Lower lobe of right lung (tissue), 2 donors: ENCODE measurements at regions not wholly inside any gene's neighbourhood (a gene's known extent, or its start where the extent isn't known, plus 50 kb on each side); places are given as distances from the start of the nearest gene placed in this dataset.

Experiments
- ATAC-seq, 2 donors: fragments of 200-7000 bp; cut with Tn5 transposase; one replicate each; pipeline ENCODE4 v1.9.1; 2020 to 2022; ENCODE audit warnings: mild to moderate bottlenecking in 2 of 2, moderate library complexity in 2 of 2
- DNase-seq: peaks from one replicate; pipeline ENCODE4 v3.0.0-alpha.2; 2020
- H3K27ac ChIP-seq: fragments of 200-600 bp; one replicate; pipeline ENCODE4 v1.8.0; 2022
- H3K27me3 ChIP-seq: fragments of 200-600 bp; one replicate; pipeline ENCODE4 v1.8.0; 2022; ENCODE audit warnings: low read depth
- H3K36me3 ChIP-seq: fragments of 200-600 bp; one replicate; pipeline ENCODE4 v1.8.0; 2022; ENCODE audit warnings: mild to moderate bottlenecking
- H3K4me1 ChIP-seq: fragments of 200-600 bp; one replicate; pipeline ENCODE4 v1.8.0; 2022
- H3K4me3 ChIP-seq: fragments of 200-600 bp; one replicate; pipeline ENCODE4 v1.8.0; 2022; ENCODE audit warnings: mild to moderate bottlenecking
- H3K9me3 ChIP-seq: fragments of 200-600 bp; one replicate; pipeline ENCODE4 v1.8.0; 2022
- intact Hi-C: fragments of 100-400 bp; cut with DNase I; formaldehyde crosslinking; loops from one replicate; pipeline ENCODE4 v1.11.0; 2022
- TF ChIP-seq, protein P1 (sequence below): fragments of 200-600 bp; IDR thresholded peaks from one replicate; pipeline ENCODE4 v1.8.0; 2022; ENCODE audit warnings: antibody characterized with exemption, mild to moderate bottlenecking
- donor health status: DM: no; HTN: yes; CAD: no; lungs with severe emphysema.

DNA sequence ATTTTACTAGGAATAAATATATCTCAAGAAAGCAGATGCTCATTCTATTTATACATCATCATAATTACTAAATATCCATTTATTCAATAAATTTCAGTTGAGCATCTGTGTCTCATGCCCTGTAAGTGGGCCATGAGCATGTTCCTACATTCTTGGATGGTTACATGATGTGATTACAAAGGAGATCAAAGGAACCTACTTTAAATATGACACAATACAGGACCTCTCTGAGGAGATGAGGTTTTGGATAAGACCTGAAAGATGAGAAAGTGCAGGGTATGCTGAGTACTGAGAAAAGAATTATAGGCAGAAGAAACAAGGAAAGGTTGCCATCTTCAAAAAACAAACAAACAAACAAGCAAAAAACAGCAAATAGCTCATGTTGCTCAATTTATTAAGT is 105.4 kb upstream of the CNTN1 start:
- no peak for ATAC-seq
- H3K9me3 ChIP-seq, result peaks cover under 1% of the 10 kb centered on the region
- no peaks in the 10 kb centered on the region for H3K27me3 ChIP-seq
- no peak for DNase-seq
- no peak overlapping the region for H3K4me3 ChIP-seq
- H3K36me3 ChIP-seq, result no peaks in the 10 kb centered on the region
- TF ChIP-seq, protein P1, sequence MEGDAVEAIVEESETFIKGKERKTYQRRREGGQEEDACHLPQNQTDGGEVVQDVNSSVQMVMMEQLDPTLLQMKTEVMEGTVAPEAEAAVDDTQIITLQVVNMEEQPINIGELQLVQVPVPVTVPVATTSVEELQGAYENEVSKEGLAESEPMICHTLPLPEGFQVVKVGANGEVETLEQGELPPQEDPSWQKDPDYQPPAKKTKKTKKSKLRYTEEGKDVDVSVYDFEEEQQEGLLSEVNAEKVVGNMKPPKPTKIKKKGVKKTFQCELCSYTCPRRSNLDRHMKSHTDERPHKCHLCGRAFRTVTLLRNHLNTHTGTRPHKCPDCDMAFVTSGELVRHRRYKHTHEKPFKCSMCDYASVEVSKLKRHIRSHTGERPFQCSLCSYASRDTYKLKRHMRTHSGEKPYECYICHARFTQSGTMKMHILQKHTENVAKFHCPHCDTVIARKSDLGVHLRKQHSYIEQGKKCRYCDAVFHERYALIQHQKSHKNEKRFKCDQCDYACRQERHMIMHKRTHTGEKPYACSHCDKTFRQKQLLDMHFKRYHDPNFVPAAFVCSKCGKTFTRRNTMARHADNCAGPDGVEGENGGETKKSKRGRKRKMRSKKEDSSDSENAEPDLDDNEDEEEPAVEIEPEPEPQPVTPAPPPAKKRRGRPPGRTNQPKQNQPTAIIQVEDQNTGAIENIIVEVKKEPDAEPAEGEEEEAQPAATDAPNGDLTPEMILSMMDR, result no peak
- H3K27ac ChIP-seq, result no peak overlapping the region
- intact Hi-C loops, result no loop called here
- H3K4me1 ChIP-seq, result no peaks in the 10 kb centered on the region

DNA sequence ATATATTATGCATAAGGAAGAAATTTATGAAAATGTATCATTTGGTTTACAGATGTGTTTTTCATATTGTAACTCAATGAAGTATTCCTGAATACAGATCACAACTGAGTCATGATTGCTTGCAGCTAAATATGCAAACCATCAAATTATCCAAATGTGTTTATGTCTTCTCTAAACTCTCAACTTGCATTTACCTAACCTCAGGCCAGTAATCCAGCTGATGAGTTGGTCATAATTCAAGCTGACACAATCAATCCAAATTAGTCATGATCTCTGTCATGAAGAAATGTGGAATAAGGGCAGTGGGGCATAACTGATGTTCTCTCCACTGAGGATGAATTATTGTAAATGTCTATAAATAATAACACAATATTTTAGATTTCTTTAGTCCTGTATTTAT is 104.8 kb upstream of the CNTN1 start:
- Histone ChIP-seq H3K9me3 (no peaks in the 10 kb centered on the region), H3K4me1 (no peaks in the 10 kb centered on the region), H3K27me3 (no peaks in the 10 kb centered on the region), H3K4me3 (no peak overlapping the region), H3K36me3 (no peaks in the 10 kb centered on the region), H3K27ac (no peak overlapping the region)
- ATAC-seq (no peak), DNase-seq (no peak)
- intact Hi-C loops, result no loop called here
- TF ChIP-seq, protein P1, result no peak

DNA sequence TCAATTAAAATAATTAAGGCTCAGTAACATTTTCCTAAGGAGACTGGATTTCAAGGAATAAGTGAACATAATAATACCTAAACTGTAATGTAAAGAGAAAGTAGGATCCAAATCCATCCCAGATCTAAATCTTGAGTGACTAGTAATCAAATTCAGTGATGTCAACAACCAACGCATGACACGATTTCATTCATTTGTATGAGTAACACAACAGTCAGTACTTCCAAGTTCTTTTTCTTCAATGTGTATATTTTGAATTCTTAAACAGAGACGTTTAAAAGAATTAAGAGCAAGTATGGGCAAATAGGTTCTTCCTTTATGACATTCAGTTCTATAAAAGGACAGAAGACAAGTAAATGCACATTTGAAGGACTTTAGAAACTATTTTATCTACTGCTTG is 104.3 kb upstream of the CNTN1 start:
- intact Hi-C loops, result no loop called here
- no peak for DNase-seq
- Histone ChIP-seq H3K9me3 (no peaks in the 10 kb centered on the region), H3K4me3 (no peak overlapping the region), H3K27ac (no peak overlapping the region), H3K27me3 (no peaks in the 10 kb centered on the region), H3K4me1 (no peaks in the 10 kb centered on the region), H3K36me3 (no peaks in the 10 kb centered on the region)
- TF ChIP-seq, protein P1, result no peak
- no peak for ATAC-seq

DNA sequence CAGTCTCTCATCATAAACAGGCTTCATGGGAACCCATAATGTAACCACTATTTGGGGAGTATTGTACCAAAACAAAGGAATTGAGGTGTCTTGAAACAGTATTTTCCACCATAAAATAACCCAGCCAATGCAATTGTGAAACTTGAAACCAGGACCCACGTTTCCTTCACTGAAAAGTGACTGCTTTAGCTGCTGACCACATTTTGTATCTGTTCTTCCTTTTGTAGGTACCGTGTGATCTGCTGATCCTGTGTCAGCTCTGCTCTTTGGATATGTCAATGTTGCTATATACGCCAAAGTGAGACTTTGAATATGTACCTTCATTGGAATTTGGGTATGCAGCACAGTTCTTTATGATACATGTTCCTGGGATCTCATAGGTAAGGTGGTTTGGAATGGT is 95.1 kb upstream of the CNTN1 start:
- TF ChIP-seq, protein P1, result no peak
- no peaks in the 10 kb centered on the region for H3K9me3 ChIP-seq
- no peaks in the 10 kb centered on the region for H3K4me1 ChIP-seq
- DNase-seq, result no peak
- no peaks in the 10 kb centered on the region for H3K36me3 ChIP-seq
- intact Hi-C loops, result no loop called here
- no peak overlapping the region for H3K4me3 ChIP-seq
- ATAC-seq, result no peak
- H3K27ac ChIP-seq, result no peak overlapping the region
- H3K27me3 ChIP-seq, result no peaks in the 10 kb centered on the region

DNA sequence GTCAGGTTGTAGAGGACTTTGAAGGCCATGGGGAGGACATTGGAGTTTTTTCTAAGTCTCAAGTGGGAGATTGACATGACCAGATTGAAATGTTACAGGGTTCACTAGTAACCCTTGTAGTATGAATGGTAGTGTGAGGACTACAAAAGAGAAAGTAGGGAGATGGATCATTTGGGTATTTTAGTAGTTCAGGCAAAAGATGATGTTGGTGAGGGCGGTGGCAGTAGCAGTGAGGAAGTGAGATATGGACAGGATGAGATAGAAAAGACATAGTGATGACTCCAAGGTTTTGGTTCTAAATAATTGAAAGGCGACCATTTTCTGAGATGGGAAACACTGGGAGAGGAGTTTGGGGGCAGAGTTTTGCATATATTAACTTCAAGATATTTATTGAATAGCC is 94.2 kb upstream of the CNTN1 start:
- H3K36me3 ChIP-seq, result no peaks in the 10 kb centered on the region
- no peaks in the 10 kb centered on the region for H3K9me3 ChIP-seq
- TF ChIP-seq, protein P1, result no peak
- intact Hi-C loops, result no loop called here
- DNase-seq (no peak), ATAC-seq (no peak)
- no peak overlapping the region for H3K27ac ChIP-seq
- H3K27me3 ChIP-seq, result no peaks in the 10 kb centered on the region
- H3K4me3 ChIP-seq, result no peak overlapping the region
- no peaks in the 10 kb centered on the region for H3K4me1 ChIP-seq

DNA sequence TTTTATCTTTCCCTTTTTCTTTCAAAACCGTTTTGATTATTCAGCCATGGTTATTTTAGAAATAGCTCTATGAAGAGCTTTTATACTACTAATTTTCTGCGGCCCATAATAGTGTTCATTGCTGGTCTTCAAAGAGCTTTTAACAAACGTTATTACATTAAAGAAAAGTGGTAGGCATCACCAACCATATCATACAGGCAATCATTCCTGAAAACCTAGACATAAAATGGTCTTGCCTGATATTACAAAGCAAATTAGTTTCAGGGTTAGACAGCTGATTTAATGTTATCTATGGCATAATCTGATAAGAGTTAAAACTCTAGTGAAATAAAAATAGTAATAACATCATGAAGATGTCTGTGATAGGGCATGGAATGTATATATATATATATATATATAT is 89.7 kb upstream of the CNTN1 start:
- no peaks in the 10 kb centered on the region for H3K36me3 ChIP-seq
- H3K4me1 ChIP-seq, result no peaks in the 10 kb centered on the region
- no peak overlapping the region for H3K27ac ChIP-seq
- DNase-seq (no peak), ATAC-seq (no peak)
- H3K27me3 ChIP-seq, result no peaks in the 10 kb centered on the region
- intact Hi-C loops, result no loop called here
- TF ChIP-seq, protein P1, result no peak
- no peak overlapping the region for H3K4me3 ChIP-seq
- H3K9me3 ChIP-seq, result no peaks in the 10 kb centered on the region
